GM12873 (cell line): ENCODE measurements at regions not wholly inside any gene's neighbourhood (a gene's known extent, or its start where the extent isn't known, plus 50 kb on each side); places are given as distances from the start of the nearest gene placed in this dataset.

Experiments used
- CTCF ChIP-seq: IDR thresholded peaks from 2 replicates; pipeline ENCODE4 v1.5.1; 2012; ENCODE audit warnings: low read depth, mild to moderate bottlenecking, moderate library complexity, low read length, control low read depth; ENCODE audit not compliant: insufficient read depth; ENCODE audit errors: missing control alignments

GRCh38 chr12:126040307-126040706, 975.1 kb downstream of the AACS start:
- no peak for TF ChIP-seq CTCF

- no peak for TF ChIP-seq CTCF
These were observed 977.1 kb downstream of the AACS start for GRCh38 chr12:126042286-126042685.

- TF ChIP-seq CTCF: no peak
These were observed 986.4 kb downstream of the AACS start for GRCh38 chr12:126051611-126052107.

- no peak for TF ChIP-seq CTCF
These were observed 990.3 kb downstream of the AACS start for GRCh38 chr12:126055521-126055920.

- TF ChIP-seq CTCF: no peak
These were observed 996.5 kb downstream of the AACS start for GRCh38 chr12:126061777-126062176.

- TF ChIP-seq CTCF: no peak
These were observed 998.8 kb downstream of the AACS start for GRCh38 chr12:126064028-126064427.

- no peak for TF ChIP-seq CTCF
These were observed 1002.5 kb downstream of the AACS start for GRCh38 chr12:126067626-126068329.
